Astrocyte of the hippocampus (primary cell): ENCODE measurements at regions not wholly inside any gene's neighbourhood (a gene's known extent, or its start where the extent isn't known, plus 50 kb on each side); places are given as distances from the start of the nearest gene placed in this dataset.
A peak's percentile ranks its signal among the peaks of the same experiment; 100 is the strongest.

Experiments
- DNase-seq: peaks from one replicate; pipeline ENCODE4 v3.0.0; 2011; ENCODE audit warnings: low read depth, low spot score

DNA sequence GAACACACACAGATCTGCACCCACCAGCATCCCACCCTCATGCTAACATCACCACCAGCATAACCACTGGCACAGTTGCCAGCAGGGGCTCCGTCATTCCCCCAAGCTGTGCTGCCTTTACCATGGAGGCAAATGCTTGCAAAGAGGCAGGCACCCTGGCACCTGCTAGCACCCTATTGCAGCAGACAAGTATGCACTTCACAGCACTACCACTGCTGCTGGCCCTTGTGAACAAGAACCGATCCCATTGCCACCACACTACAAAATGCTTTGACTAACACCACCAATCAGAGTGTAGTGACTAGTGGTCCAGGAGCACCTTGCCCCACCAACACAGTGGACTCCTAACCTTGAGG is 862.2 kb upstream of the DPPA4 start:
- no peak for DNase-seq

- DNase-seq = no peak
Observed at GRCh38 chr3:110210086-110210660, 861.4 kb upstream of the NECTIN3 start.

GRCh38 chr3:110226645-110227044 is 845.0 kb upstream of the NECTIN3 start:
- DNase-seq = no peak

- no peak for DNase-seq
Observed at GRCh38 chr3:110227991-110228390, 843.6 kb upstream of the NECTIN3 start.

DNA sequence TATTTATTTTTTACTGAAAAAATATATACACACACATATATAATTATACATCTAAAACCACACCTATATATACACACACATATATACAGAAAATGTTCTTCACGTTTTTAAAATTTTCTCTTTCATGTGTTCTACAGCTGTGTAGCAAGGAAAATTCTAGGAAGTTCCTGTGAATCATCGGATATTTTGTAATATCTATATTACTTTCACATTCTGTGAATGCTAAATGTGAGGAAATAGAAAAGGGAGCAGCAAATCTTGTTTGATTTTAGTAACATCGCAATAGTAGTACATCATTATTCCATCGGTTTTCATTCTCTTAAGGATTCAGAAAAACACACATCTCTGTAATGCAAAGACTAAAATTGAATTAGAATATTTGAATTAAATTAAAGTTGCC is 836.8 kb upstream of the NECTIN3 start:
- DNase-seq = no peak

GRCh38 chr3:110236976-110237610 is 834.5 kb upstream of the NECTIN3 start:
- DNase-seq = peak; percentile 11

GRCh38 chr3:110243081-110243480 is 828.5 kb upstream of the NECTIN3 start:
- DNase-seq = no peak

DNA sequence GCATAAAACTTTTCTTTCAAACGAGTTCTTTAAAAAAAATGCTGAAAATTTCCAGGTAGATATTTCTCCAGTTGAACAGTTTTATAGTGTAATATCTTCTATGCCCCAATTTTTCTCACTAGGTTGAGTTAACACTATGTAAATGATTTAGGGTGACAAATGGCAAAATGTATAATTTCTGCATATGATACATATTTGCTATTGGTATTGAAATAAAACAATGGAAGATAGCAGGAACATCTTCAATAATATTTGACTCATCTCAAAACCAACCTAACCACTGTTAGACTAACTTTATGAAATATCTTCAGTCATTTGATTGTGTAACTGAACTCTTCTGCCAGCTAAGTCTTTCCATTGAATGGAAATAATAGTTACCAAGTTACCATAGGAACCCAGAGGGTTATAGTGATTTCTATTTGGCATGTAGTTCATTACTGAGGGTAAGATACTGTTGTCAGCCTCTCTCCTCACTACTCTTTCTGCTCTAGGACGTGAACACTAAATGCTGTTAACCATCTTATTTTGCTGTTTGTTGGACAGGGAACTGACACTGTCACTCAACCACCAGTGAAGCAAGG is 824.7 kb upstream of the NECTIN3 start:
- DNase-seq = no peak

- no peak for DNase-seq
Observed at GRCh38 chr3:110248666-110249065, 823.0 kb upstream of the NECTIN3 start.

DNA sequence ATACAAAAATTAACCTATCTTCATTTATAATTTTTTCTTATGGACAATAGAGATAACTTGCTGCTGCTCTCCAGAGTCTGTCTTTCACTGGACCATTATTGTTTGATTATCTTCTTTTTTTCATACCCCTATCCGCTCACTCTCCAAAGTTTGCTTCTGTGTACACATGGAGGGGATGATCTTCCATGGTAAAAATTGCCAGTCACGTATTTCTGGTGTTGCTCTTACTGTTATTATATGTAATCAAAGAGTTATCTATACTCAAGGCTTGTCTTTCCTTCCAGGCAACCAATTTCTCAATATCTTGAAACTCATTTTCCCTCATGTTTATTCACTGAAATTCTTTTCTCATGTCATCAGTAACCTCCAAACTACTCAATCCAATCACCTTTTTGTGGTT is 817.8 kb upstream of the NECTIN3 start:
- no peak for DNase-seq

DNA sequence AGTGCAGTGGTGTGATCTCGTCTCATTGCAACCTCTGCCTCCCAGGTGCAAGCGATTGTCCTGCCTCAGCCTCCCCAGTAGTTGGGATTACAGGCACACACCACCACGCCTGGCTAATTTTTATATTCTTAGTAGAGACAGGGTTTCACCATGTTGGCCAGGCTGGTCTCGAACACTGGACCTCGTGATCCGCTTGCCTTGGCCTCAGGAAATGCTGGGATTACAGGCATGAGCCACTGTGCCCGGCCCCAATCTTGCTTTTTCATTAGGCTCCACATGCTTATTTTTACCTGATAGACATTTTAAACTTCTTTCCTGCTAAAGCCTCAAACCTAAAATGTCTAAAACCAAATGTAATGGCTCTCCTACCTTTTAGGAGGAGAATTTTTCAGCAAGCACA is 817.0 kb upstream of the NECTIN3 start:
- DNase-seq = no peak

DNA sequence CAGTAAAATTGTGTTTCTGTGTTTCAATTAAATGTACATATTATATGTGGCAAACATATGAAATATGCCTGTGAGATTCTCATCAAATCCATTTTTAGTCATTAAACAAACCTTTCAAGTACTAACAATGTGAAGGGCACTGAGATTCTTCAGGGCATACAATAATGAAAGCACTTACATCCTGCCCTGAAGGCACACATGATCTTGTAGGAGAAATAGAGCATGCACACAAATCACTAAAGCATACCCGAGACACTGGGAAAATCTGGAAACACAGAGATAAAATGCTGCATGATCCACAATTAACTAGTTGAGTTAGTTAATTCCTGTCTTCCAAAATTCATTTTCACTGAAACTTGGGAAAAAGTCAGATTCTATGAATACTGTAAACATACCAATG is 810.5 kb upstream of the NECTIN3 start:
- no peak for DNase-seq

DNA sequence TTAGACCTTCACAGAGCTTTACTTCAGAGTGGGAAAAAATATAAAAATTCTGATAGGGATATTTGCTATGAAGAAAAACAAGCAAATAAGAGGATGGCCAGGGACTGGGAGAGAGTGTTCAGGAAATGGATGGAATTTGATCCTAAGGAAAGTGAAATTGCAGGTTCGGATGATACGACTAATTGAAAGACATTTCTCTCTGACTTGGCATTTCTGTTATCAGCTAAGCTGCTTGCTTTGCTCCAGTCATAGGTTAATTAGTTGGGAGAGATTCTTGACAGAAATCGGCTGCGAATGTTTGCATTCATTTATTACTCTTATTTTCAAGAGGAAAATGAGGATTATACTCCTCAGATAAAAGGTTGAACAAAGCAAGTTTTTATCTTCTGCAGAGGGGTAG is 808.7 kb upstream of the NECTIN3 start:
- no peak for DNase-seq

- no peak for DNase-seq
Observed at GRCh38 chr3:110265302-110265701, 806.3 kb upstream of the NECTIN3 start.

GRCh38 chr3:110267304-110267845 is 804.2 kb upstream of the NECTIN3 start:
- DNase-seq = no peak

DNA sequence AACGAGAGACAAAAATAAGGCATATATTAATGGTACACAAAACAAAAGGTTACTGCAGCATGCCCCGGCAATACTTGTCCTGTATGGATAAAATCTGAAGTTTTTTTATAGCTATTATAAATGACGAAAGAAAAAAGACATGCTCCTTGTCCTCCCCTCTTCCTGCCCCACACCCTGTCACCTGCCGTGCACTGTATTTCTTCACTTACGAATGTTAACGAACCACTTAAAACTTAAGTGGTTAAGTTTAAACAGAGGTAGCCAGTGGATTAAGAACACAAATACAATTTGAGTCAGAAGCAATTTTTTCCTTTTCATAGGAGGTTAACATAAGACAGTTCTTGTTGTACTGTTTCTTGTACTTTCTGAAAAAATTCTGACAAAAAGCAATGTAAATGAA is 799.1 kb upstream of the NECTIN3 start:
- no peak for DNase-seq

DNA sequence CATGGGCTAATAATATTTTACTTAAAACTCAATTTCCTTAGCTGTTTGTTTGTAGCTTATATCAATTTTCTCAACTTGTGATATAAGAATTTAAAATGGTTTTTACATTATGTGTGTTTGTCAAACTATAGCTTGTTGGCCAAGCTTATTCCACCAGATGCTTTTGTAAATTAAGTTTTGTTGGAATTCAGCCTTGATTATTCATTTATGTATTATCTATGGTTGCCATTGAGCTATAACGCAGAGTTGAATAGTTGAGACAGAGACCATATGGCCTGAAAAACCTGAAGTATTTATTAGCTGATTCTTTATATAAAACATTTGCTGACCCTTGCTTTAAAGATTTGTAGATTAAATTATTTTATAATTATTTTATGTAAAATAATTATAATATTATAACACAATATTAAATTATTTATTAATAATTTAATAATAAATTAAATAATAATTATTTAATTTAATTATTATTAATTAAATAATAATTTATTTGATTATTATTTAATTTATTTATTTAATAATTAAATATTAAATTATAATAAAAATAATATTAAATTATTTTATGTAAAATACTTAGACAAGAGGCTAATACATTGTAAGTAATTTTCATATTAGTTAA is 779.6 kb upstream of the NECTIN3 start:
- no peak for DNase-seq

- no peak for DNase-seq
Observed at GRCh38 chr3:110293660-110294059, 778.0 kb upstream of the NECTIN3 start.

DNA sequence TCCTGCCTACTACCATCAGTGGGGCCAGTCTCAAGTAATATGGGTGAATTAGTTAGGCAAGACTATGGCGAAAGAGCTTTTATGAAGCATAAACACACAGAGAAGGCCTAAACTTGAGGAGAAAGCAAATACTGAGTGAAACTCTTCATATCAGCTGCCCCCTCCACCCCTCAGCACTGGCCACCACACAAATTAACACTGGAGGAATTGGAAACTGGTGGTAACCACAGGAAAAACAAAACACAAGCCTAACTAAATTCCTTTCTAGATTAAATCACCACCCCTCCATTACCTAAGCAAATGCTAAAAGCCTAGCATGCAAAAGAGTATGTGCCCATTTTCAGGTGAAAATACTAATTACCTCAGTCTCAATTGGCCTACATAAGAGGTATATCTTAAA is 774.7 kb upstream of the NECTIN3 start:
- DNase-seq = peak; percentile 79

- DNase-seq = no peak
Observed at GRCh38 chr3:110301781-110302180, 769.8 kb upstream of the NECTIN3 start.

GRCh38 chr3:110307065-110307809 is 764.4 kb upstream of the NECTIN3 start:
- DNase-seq = no peak

- DNase-seq = no peak
Observed at GRCh38 chr3:110311541-110311940, 760.1 kb upstream of the NECTIN3 start.
